ENCODE measurements at regions not wholly inside any gene's neighbourhood (a gene's known extent, or its start where the extent isn't known, plus 50 kb on each side); places are given as distances from the start of the nearest gene placed in this dataset.

DNA sequence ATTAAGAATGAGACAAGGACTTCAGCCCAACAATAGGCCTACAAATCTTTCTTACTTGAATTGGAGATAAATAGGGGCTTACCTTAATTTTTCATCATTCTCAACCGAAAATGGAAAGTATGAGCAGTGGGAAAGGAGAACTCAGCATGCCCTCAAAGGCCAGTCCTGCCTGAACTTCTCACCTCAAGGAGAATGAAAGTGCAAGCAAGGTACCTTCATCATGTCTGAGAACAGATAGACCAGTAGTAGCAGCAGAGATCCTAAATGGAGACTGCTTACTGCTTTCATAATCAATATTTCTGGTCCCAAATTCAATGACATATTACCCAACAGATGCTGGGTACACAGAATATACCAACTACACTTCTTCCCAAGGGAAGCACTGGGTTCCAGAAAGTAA lies 194.0 kb upstream of the SLITRK1 start:
- Histone ChIP-seq H3K9ac (ENCODE audit: low read length) (no peak overlapping the region), H3K4me2 (ENCODE audit: low read length) (no peak overlapping the region), H3K4me3 (replicated peaks in 1 of 2; ENCODE audit: low read depth in 1 of 2, low read length in 2 of 2) (no peak overlapping the region), H3K27ac (ENCODE audit: low read depth, low read length) (no peak overlapping the region), H3K4me1 (ENCODE audit: control insufficient read depth in 1 of 2, insufficient read depth in 2 of 2, low read length in 2 of 2) (no peaks in the 10 kb centered on the region), H3K9me3 (ENCODE audit: control insufficient read depth in 1 of 2, insufficient read depth in 1 of 2, low read depth in 1 of 2, low read length in 2 of 2) (no peaks in the 10 kb centered on the region), H2AFZ (ENCODE audit: low read depth, low read length, poor library complexity, severe bottlenecking) (no peak overlapping the region), H3K79me2 (ENCODE audit: insufficient read depth, low read length) (no peaks in the 10 kb centered on the region), H3K9me2 (ENCODE audit: insufficient read depth) (no peaks in the 10 kb centered on the region), H4K20me1 (ENCODE audit: insufficient read depth) (no peaks in the 10 kb centered on the region), H3K36me3 (ENCODE audit: control insufficient read depth in 1 of 2, insufficient read depth in 2 of 2, low read length in 2 of 2) (no peaks in the 10 kb centered on the region), H3K27me3 (ENCODE audit: insufficient read depth, low read length) (no peaks in the 10 kb centered on the region)
- RAD21 ChIA-PET (ENCODE audit: low non-redundant PET in 1 of 2, low total read pairs in 2 of 2, uncharacterized antibody in 2 of 2, unreplicated experiment in 2 of 2), result no interaction called here
- intact Hi-C loops (cut with micrococcal nuclease), result no loop called here
- TF ChIP-seq JUND (IDR thresholded peaks at IDR 0.05) (no peak), CBX3 (IDR thresholded peaks at IDR 0.05; ENCODE audit: low read depth) (no peak), SIN3A (IDR thresholded peaks at IDR 0.05; ENCODE audit: low read depth) (no peak), FOSL1 (IDR thresholded peaks at IDR 0.05; ENCODE audit: low read depth) (no peak), CEBPB (IDR thresholded peaks at IDR 0.05; ENCODE audit: low read depth) (no peak), EGR1 (IDR thresholded peaks at IDR 0.05; ENCODE audit: low read depth) (no peak), EZH2 (IDR thresholded peaks at IDR 0.05) (no peak), SRF (IDR thresholded peaks at IDR 0.05; ENCODE audit: low read depth) (no peak), POLR2AphosphoS5 (IDR thresholded peaks at IDR 0.05; ENCODE audit: low read depth, low read length) (no peak), TCF7L2 (IDR thresholded peaks at IDR 0.05; ENCODE audit: borderline replicate concordance, extremely low read depth, insufficient read depth, insufficient read length) (no peak), CTCF (IDR thresholded peaks at IDR 0.05 in 2 of 3, conservative IDR thresholded peaks at IDR 0.05 in 1 of 3; ENCODE audit: borderline replicate concordance in 1 of 3, insufficient read depth in 1 of 3, low read depth in 2 of 3, low read length in 2 of 3) (no peak)
- TF ChIP-seq, protein P1, sequence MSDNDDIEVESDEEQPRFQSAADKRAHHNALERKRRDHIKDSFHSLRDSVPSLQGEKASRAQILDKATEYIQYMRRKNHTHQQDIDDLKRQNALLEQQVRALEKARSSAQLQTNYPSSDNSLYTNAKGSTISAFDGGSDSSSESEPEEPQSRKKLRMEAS (IDR thresholded peaks at IDR 0.05), result no peak
- TF ChIP-seq, protein P2, sequence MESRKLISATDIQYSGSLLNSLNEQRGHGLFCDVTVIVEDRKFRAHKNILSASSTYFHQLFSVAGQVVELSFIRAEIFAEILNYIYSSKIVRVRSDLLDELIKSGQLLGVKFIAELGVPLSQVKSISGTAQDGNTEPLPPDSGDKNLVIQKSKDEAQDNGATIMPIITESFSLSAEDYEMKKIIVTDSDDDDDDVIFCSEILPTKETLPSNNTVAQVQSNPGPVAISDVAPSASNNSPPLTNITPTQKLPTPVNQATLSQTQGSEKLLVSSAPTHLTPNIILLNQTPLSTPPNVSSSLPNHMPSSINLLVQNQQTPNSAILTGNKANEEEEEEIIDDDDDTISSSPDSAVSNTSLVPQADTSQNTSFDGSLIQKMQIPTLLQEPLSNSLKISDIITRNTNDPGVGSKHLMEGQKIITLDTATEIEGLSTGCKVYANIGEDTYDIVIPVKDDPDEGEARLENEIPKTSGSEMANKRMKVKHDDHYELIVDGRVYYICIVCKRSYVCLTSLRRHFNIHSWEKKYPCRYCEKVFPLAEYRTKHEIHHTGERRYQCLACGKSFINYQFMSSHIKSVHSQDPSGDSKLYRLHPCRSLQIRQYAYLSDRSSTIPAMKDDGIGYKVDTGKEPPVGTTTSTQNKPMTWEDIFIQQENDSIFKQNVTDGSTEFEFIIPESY (IDR thresholded peaks at IDR 0.05; ENCODE audit: extremely low read depth, insufficient replicate concordance, low read length), result no peak
- TF ChIP-seq, protein P3, sequence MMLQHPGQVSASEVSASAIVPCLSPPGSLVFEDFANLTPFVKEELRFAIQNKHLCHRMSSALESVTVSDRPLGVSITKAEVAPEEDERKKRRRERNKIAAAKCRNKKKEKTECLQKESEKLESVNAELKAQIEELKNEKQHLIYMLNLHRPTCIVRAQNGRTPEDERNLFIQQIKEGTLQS (IDR thresholded peaks at IDR 0.05), result no peak
- no peak for ATAC-seq
- no TSS peak for BruUV-seq (replicated peaks)
- DNase-seq (ENCODE audit: low read depth, low spot score), result no peak
- CTCF ChIA-PET, result no interaction called here
- POLR2A ChIA-PET, result no interaction called here

Measured in HCT116 (cell line).